Neural progenitor cell (in vitro differentiated cells): ENCODE measurements at regions not wholly inside any gene's neighbourhood (a gene's known extent, or its start where the extent isn't known, plus 50 kb on each side); places are given as distances from the start of the nearest gene placed in this dataset.

ENCODE experiments used
- CTCF ChIP-seq: fragments of 200-600 bp; sonication (generic); IDR thresholded peaks from 2 replicates; pipeline ENCODE4 v1.5.1; 2017; ENCODE audit warnings: antibody characterized with exemption, mild to moderate bottlenecking
- EZH2phosphoT487 ChIP-seq: fragments of 200-600 bp; sonication (generic); IDR thresholded peaks from 2 replicates; pipeline ENCODE4 v1.6.1; 2017; ENCODE audit warnings: antibody characterized with exemption

DNA sequence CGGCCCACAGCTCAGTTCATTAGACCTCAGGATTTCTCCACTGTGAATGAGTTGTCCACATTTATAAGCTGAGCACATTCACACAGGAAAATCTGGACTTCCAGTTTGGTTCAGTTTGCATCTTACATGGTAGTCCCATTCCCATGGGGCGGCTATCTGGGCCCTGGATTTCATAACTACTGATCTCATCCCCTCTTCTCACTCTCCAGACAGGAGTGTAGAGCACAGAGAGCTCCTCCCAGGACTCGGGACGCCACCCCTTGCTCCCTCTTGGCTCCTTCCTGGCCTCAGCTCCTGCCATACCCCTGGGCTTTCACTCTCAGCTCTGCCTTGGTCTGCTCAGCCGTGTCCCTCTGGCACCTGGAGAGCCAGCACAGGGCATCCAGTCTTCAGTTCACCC is 117.6 kb upstream of the TCERG1L start:
- TF ChIP-seq CTCF (no peak), EZH2phosphoT487 (no peak)
